ENCODE measurements at regions not wholly inside any gene's neighbourhood (a gene's known extent, or its start where the extent isn't known, plus 50 kb on each side); places are given as distances from the start of the nearest gene placed in this dataset.
A peak's percentile ranks its signal among the peaks of the same experiment; 100 is the strongest.
"Not testable (repeated sequence)": the region's sequence is repeated elsewhere in the genome, so short reads cannot be mapped to it uniquely, and the experiment has no call there.

DNA sequence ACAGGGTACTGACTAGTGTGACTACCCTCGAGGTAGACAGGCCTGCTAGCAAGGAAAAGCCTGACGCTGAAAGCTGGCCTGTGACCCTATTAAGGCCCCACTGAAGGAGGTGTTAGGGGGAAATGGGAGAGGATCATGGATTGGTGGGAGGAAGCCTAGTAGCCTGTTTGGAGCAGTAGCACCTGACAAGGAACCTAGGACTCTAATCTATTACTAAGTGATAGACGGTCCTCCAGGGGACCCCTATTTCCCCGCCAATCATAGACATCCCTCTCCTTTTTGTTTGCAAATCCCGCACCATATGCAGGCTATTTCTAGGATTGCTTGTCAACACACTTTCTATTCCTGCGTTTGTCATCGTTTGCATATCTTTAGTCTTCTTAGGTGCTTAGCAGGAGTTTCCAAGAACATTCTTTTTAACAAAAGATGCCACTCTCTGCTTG lies 1338.8 kb upstream of the MIR17HG start:
- DNase-seq, result no peak

- no peak for DNase-seq
These were observed 1333.4 kb upstream of the MIR17HG start for GRCh38 chr13:90014038-90014437.

- no peak for DNase-seq
These were observed 1331.7 kb upstream of the MIR17HG start for GRCh38 chr13:90015565-90016507.

- no peak for DNase-seq
These were observed 1330.8 kb upstream of the MIR17HG start for GRCh38 chr13:90016688-90017087.

DNA sequence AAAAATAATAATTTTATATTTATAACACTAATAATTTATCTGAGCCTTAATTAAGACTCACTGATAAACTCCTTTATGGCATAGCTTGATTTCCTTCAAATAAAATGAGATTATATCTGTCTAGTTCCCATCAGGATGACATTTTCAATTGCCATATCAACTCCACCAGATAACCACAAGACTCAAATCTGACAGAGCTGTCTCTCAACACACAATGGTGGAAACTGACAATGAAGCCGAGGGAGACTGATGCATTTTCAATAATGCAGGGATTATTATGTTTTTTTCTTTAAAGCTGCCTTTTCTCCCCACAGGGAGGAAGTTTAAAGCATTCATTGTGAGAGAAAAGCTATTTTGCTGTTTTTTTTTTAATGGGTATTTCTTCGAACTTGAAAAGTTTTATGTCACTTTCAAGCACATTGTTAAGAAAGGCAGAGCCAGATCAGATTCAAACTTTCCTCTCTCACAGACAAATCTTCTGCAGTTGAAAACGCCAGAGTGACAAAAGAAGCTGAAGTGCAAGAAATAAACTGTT lies 1326.9 kb upstream of the MIR17HG start:
- DNase-seq, result no peak

- no peak for DNase-seq
These were observed 1320.1 kb upstream of the MIR17HG start for GRCh38 chr13:90027409-90027808.

GRCh38 chr13:90032313-90032712 lies 1315.2 kb upstream of the MIR17HG start:
- no peak for DNase-seq

DNA sequence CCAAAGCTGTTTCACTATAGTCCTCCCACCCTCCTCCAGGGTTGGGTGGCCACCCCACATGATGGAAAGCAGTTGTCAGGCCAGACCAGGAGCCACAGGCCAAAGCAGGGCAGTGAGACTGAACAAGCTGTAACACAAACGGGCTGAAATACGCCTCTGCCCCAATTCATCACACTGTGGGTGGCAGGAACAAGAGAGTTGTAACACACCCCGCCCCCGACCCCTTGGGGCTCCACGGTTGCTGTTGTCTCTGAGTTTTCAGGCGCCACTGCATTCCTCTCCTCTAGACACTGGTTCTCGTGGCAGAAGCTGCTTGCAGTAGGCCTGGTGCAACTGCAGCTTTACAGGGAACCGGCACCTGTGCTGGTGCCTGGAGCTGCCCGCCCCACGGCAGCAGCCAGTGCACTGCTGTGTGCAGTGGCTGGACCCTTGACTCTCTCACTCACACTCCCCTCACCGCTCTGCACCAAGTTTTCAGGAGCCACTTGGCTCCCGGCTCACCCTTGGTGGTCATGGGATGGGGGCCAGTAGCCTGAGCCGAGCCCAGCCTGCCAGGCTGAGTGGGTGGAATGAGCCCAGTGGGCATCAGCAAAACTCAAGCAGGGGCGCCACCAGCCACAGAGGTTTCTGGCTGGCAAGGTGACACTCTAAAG lies 1314.5 kb upstream of the MIR17HG start:
- peak; percentile 1 for DNase-seq

DNA sequence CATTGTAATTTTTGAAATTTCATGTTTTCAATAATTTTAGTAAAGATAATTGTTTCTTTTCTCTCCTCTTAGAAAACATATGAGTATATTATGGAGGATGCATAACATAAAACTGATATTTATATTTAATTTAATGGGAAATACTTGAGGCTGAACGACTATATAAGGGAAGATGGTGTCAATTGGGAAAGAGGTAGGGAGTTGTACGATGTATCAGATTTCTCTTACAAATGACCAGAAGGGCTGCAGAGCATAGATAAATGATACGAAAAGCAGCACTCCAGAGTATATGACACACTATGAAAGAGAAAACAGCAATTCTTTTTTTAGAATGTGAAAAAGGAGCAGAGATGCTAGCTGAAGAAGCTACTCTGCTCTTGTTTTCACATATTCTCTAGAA lies 1308.0 kb upstream of the MIR17HG start:
- no peak for DNase-seq

DNA sequence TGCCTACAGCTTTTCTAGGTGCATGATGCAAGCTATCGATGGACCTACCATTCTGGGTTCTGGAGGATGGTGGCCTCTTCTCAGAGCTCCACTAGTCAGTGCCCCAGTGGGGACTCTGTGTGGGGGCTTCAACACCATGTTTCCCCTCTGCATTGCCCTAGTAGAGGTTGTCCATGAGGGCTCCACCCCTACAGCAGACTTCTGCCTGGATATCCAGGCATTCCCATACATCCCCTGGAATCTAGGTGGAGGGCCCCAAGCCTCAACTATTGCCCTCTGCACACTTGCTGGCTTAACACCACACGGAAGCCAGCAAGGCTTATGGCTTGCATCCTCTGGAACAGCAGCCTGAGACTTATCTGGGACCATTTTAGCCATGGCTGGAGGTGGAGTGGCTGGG lies 1299.9 kb upstream of the MIR17HG start:
- no peak for DNase-seq

DNA sequence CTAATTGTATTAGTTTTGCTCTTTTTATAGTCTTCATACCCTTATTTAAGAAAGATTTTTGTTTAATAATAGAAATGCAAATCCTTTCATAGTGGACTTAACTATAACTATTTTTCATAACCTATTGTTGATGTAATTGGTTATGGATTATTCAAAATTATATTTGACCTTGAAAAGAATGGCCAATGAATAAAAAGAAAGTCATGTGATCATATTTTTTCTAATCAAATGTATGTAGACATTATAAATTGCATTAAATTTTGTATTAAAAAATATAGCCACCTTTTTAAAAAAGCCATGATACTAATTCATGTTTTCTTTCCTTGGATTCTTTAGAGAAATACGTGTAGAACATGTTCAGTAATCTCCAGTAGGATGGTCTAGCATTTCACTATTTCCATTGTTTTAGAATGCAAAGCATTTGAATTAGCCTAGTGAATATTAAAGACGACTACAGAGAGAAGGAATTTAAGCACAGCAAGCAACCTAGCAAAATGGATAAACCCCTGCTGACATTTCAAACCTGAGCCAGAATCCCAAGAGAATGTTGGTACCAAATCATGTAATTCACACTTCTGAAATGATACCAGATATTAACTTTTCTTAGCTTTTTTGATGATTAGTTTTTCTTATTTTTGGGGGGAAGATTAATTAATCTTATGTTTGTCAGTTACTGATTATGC lies 1297.4 kb upstream of the MIR17HG start:
- DNase-seq, result no peak

- DNase-seq, result no peak
These were observed 1292.4 kb upstream of the MIR17HG start for GRCh38 chr13:90055121-90055520.

DNA sequence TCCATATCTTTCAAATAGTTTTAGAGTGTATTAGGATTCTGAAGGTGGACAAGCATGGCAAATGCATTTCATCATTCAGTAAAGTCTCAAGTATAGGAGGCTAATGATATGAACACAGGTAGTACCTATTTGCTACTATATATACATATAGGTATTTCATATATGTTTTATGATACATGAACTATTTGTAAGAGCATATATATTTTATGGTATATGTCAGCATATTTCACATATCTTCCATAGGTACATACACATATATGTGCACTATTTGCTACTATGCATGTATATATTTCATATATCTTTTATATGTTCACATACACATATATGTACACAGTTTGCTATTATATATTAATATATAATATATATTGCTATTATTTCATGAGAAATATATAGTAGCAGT lies 1291.7 kb upstream of the MIR17HG start:
- no peak for DNase-seq

DNA sequence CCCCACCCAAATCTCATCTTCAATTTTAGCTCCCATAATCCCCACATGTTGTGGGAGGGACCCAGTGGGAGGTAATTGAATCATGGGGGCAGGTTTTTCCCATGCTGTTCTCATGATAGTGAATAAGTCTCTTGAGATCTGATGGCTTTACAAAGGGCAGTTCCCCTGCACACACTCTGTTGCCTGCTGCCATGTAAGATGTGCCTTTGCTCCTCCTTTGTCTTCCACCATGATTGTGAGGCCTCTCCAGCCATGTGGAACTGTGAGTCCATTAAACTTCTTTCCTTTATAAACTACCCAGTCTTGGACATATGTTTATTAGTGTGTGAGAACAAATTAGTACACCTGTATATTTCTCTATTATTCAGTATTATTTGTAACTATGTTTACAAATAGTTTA lies 1283.3 kb upstream of the MIR17HG start:
- DNase-seq, result not testable (repeated sequence)

GRCh38 chr13:90068658-90069057 lies 1278.8 kb upstream of the MIR17HG start:
- DNase-seq, result no peak

DNA sequence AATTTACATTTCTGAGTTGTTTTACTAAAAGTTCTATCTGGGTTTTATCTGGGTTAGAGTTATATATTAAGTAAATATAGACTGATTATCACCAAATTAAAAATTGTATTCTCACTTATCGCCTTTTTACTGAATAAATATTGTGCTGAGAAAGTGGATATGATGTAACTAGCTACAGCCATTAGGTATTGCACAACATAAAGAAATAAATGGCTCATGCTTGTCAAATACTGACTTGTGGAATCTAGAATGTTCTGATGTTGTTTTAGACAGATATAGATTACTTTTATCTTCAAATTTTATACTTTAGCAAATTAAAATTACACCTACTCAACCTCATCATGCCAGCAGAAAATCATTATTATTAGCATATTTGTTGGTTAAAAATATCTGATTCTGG lies 1277.1 kb upstream of the MIR17HG start:
- DNase-seq, result no peak

DNA sequence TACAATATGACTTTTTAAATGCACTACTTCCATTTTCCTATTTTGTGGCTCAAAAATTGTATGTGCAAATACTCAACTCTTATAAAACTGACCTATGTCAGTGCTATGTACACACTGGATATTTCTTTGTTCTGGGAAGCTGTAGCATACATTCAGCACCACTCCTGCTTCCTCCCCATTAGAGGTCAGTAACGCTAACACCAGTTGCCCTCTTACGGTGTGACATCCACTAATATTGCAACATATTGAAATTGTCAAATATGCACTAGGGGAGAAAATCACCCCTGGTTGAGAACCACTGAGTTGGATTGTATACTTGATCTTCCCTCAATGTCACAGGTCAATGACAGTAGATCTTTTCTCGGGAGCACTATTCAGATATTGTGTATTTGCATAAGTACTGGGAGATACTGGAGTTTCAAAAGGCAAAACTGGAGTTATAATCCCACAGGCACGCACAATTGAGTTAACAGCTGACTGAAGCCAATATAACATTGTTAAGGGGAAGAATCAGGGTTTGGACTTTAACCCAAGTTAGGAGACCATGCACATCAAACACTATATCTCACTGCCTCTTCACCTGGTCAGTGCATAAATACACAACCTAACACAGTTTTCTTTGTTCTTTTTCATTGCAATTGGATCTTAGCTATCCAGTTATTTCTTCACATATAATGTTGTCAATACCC lies 1276.5 kb upstream of the MIR17HG start:
- no peak for DNase-seq

DNA sequence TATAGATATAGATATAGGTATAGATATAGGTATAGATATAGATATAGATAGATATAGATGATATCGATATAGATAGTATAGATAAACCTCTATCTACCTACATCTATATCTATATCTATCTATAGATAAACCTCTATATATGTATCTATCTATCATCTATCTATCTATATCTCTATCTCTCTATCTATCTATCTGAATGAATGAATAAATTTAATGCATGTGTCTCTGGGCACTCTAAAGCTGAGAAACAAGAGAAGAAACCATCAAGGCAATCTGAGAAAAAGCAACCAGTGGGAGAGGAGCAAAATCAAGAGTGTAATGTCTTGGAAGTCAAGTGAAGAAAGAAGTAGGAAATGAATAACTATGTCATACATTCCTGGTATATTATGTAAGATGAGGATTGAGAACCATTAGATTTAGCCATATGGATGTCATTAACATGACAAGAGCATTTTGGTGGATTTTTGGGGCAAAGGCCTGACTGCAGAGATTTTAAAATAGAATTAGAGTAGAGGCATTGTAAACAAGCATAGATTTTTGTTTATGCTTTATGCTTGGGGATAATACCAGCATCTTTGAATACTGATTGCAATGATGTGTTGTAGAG lies 1262.7 kb upstream of the MIR17HG start:
- DNase-seq, result no peak

- no peak for DNase-seq
These were observed 1258.4 kb upstream of the MIR17HG start for GRCh38 chr13:90089051-90089450.

DNA sequence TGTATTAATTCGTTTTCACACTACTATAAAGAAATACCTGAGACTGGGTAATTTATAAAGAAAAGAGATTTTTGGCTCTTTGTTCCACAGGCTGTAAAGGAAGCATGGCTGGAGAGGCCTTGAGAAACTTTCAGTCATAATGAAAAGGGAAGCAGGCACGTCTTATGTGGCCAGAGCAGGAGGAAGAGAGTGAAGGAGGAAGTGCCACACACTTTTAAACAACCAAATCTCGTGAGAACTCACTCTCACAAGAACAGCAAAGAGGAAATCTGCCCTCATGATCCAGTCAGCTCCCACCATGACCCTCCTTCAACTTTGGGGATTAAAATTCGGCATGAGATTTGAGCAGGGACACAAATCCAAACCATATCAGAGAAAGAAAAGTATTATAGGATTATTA lies 1255.9 kb upstream of the MIR17HG start:
- DNase-seq, result no peak

DNA sequence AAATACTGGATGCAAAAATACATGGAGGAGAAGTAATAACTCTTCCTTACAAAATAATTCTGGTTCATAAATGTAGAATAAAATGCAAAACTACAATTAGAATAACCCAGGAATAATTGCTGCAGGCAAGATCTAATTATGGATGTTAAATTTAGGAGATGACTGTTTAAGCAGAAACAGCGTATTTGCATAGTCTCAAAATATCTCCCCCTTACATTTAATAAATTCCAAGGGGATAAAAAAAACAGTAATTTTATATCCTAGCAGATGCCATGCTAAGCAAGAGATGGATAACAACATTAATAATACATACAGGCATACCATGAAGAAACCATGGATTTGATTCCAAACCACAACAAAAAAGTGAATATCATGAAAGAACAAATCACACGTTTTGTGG lies 1253.1 kb upstream of the MIR17HG start:
- DNase-seq, result no peak

DNA sequence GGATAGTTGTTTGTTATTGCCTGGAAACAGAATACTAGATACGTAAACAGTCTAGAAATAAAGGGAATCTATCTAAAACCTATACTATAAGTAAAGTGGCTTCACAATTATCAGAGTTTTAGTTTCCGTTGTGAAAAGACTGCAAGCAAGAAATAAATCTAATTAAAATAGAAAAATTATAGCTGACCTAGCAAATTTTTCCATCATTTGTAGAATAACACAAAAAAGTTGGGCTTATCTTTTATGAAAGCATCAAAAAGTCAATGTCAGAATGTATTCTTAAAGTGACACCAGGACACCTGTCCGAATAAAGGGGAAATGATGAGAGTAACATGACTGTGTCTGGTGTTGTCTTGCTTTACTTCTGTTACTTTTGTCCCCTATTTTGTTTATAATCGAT lies 1248.9 kb upstream of the MIR17HG start:
- DNase-seq, result no peak
